HG03565 (cell line): ENCODE measurements at regions not wholly inside any gene's neighbourhood (a gene's known extent, or its start where the extent isn't known, plus 50 kb on each side); places are given as distances from the start of the nearest gene placed in this dataset.
A peak's percentile ranks its signal among the peaks of the same experiment; 100 is the strongest.

Source experiments
- ATAC-seq: cut with Tn5 transposase; IDR thresholded peaks from one replicate; pipeline ENCODE4 v1.9.1; 2021; ENCODE audit warnings: mild to moderate bottlenecking, moderate library complexity; ENCODE audit not compliant: unreplicated experiment

DNA sequence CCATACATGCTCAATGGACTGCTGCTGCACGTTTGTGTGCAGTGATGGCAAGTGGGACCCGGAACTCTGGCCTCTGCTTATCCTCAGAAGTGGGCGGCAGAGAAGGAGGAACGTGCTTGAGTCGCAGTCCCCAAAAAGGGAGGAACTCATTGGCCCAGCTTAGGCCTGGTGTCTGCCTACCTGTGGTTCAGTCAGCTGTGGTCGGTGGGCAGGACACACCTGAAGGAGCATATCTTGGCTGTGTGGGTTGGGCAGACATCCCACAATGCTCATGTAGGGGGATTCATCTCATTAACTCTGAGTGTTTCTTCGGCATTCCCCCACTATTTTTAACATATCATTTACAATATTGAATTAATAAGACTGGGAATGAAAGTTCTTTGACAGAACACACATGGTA, 122.9 kb upstream of the IL12B start:
- ATAC-seq, result no peak

DNA sequence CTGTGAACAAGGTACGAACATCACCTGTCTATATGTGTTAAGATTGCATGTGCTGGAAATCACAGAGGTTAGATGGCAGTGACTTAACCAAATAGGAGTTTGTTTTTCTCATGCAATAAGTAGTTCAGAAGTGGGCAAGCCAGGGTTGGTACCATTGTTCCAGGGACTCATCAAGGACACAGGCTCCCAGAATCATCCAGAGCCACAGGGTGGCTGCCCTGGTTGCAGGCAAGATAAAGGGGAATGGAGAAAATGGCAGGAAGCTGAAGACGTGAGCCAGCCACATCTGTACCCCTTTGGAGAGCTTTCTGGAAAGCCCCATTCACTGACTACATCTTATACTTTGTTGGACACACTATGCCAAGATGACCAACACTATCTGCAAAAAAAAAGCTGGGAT, 126.0 kb upstream of the IL12B start:
- peak; percentile 0 for ATAC-seq

DNA sequence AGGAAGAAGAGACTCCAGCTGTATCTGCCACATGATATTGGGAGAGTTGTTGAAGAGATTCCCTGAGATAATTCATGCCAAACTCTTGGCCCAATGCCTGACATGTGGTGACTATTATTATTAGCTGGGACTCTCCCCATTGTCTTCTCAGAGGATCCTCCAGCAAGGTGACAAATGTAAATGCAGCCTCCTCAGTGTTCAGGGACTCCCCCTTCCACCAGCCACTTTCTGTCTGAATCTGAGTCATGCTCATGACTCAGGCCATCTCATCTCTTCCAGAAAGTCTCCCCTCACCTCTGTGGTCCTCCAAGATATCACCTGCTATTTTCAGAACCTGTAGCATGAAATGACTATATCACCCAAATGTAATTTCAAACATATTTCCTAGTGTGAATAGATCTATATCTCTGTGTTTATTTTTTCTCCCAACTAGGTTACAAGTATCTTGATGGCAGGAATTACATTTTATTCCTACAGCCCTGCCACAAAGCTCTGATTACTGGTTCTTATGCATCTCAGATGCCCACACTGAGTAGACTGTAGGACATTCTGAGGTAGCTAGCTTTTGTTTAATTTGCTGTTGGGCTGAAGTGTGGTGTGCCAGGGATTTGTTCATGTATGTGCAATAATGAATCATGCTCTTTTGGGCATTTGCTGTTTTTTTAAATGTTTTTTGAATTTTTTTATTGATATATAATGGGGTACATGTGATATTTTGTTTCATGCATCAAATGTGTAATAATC, 126.6 kb upstream of the IL12B start:
- ATAC-seq, result peak; percentile 87

DNA sequence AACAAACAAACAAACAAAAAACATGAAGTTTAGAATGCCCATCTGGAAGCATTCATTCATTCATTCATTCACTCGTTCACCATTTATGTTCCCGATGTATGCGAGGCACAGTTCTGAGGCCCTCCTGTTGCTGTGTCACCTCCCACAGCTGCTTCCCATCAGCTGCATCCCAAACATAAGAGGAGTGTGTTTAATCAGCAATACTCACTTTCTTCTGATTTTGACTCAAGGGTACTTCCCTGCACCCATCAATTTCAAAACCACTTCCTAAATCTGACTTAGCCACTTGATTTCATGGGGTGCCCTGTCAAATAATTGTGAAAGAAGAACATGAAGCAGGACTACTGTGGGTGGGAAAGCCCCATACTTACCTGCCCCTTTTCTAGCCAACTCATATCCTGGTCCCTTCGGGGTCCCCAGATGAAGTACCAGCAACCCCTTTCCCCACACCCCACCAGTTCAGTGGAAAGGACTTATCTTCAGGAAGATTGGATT, 128.0 kb upstream of the IL12B start:
- peak; percentile 31 for ATAC-seq

DNA sequence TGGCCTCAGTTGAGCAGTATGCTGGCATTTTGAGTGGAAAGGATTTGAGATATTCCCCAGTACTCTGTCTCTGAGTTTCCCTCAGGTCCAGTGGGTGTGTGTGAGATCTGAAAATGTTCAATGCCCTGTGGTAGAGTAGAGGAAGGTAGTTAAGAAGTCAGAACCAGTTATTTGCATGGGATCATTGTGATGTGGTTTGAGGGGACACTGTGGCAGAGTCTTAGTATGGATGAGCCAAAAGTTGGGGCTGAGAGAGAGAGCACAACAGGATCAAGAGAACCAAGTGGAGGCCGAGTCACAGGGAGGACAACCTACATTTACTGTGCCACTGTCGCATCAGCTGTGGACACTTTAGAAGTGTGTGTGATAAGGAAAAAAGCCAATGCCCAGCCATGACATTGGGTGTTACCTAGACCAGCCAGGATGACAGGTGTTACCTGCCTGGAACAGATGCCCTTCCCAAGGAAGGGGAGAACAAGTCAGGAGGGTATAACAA, 128.9 kb upstream of the IL12B start:
- no peak for ATAC-seq

DNA sequence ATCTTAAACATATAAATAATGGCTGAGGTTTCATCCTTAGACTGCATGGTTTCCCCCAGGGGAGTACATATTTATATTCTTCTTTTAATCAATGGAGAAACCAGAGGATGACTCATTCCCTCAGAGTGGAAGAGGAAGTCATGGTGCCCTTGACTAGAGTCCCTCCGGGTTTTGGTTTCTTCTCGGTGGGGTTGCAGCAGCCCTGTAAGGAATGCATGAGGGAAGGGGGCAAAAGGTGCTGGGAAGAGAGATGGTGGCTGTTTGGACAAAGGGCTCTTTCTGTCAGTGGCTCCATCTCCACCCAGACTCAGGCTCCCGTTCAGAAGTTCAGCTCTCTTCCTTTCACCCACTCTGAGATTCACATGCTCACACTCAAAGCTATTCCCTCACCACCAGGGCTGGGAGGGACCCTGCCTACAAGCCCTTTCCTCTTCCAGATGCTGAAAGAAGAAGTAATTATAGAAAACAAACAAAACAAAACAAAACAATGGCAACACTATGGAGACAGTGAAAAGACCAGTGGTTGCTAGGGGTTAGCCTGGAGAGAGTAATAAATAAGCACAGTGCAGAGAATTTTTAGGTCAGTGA, 129.8 kb upstream of the IL12B start:
- no peak for ATAC-seq

DNA sequence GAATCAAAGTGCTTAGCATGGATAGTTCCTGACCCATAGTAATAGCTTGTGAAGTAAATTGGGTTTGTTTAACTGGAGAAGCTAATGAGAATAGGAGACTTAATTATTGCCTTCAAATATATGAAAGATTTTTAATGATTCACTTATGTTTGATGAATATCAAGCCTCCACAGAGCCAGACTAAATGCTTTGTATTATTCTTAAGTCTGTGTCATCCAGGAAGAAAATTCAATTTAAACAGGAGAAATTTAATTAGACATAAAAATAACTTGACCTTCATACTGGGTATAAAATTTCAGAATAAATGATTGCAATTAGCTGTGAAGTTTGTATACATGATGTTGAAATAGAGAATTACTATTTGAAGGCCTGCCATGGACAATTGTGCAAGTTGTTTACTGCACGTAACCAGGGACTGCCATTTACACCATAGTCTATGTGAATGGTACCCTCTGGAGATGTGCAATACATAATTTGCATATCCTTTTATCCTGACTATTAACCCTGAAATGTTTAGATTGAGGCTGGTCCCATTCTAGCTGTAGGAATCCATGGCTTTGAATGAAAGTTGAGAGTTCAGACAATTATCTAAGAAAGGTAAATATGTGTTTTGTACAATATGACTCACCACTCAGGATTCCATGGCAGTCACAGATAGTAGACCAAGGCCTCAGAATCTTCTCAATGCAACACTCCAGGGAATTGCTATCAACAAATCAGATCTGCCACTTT, 133.5 kb upstream of the IL12B start:
- ATAC-seq, result no peak

DNA sequence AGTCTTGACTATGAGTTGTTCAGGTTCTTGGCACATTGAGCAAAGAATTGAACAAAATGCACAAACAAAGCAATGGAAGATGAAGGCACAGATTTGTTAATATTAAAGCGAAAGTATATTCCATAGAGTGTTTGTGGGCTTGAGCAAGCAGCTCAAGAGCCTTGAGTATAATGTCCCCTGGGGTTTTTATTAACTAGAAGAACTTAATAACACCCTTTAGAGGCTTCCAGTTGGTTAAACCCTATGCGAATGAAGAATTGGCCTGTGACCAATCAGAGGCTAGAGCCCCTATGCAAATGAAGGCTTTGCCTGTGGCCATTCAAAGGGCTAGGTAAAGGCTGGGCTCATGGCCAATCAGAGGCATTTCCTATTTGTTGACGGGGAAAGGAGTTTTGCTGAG, 135.3 kb upstream of the IL12B start:
- no peak for ATAC-seq

DNA sequence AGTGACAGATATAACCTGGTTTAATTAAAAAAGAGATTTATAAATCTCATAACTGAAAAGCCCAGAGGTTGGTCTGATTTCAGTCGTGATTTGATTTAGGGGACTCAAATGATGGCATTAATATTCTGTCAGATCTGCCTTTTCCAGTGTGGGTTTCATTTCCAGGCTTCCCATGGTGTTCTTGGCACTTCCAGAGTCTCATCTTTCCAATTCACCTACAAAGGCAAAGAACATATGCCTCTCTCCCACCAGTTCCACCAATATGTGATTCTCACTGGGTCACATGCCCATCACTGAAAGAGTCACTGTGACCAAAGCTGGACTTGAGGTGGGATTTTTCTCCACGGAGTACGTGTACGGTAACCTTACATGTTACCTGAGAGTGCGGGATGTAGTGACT, 137.4 kb upstream of the IL12B start:
- no peak for ATAC-seq

DNA sequence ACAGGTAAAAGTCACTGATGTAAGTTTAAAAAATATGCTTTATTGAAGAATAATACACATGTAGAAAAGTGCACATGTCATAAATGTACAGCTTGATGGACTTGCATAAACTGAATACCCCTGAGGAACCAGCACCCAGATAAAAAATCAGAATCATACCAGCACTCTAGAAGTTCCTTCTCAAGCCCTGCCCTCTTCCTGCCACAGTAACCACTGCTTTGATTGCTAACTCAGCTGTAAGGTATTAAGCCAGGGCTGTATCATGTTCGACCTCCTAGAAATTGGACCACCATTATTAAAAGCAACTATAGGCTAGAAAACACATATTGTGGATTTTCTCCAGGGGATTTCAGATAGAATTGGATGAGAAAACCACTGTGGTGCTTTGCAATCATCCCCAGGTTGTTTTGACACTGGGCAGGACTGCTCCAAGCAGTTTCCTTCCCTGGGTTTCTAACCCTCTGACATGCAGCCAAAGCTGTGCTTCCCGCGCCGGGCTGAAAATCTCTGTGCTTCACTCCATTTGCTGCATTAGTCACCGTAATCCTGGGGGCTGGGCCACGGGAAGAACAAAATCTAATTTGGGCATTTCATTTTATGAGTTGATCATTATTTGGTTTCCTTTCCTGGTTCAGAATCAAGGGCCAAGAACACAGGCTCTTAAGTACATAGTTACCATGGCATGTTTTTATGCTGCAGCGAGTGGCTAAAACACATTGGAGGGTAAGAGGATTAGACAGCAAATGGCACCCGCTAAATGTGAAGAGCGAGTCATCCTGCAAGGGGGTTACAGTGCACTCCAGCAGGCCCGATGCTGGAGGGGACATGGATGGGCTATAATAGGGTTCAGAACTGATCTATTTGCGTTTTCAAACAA, 139.4 kb upstream of the IL12B start:
- ATAC-seq, result peak; percentile 89

DNA sequence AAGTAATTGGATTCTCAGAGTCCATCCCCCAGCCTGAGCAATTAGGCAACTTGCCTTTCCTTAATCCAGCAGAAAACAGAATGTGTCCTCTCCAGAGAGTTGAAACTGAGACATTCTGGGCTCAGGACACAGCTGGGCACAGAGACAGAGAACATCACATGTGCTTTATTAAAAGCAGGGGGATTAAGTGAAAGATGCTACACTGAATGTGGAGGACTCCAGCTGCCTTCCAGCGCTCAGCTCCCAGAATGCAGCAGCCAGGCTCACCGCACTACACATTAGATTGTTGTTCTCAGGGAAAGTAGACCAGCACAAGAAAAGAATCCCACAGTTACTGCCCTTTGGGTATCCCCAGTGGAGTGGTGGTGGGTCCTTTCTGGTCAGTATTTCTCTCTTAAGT, 141.6 kb upstream of the IL12B start:
- ATAC-seq, result no peak

DNA sequence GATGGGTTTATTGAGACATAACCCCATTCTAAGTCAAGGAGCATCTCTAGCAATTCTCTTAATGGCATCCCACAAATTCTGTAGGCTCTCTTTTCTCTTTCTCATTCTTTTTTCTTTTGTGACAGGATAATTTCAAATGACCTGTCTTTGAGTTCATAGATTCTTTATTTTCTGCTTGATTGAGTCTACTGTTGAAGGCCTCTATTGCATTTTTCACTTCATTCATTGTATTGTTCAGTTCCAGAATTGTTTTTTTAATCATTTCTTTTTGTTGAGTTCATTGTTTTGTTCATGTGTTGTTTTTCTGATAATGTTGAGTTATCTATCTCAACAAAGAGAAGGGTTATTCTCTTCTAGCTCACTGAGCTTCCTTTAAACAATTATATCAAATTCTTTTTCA, 144.7 kb upstream of the IL12B start:
- no peak for ATAC-seq

DNA sequence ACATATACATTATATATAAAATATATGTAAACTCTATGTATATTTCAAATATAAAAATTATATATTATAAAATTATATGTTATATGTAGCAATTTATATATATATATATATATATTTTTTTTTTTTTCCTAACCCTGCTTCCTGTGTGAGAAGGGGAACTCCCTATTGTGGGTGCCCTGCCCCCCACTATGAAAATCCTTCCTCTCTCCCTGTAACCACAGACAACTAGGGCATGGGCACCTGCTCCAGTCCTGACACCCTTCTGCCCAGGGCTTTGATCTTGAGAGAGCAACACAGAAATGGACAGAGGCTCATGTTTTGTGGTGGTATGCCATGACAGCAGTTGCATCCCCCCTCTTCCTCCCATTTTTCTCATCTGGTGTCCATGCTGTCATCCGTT, 148.7 kb upstream of the IL12B start:
- no peak for ATAC-seq

DNA sequence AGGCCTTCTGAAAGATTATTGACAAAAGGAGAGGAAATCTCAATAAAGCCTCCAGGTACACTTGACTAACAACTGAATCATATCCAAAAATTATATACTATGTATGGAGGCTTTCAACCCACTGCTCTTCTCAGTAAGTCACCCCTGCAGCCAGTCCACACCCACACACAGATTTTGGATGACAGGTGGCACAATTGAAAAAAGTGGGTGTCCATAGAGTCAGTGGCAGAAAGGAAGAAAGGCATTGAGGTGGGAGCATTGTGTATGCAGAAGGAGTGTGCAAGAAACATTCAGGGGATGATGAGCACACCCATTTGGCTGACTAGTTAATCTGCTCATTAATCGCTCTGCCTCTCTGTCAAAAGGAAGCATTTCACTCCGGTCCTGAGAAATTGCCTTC, 150.6 kb upstream of the IL12B start:
- ATAC-seq, result no peak

DNA sequence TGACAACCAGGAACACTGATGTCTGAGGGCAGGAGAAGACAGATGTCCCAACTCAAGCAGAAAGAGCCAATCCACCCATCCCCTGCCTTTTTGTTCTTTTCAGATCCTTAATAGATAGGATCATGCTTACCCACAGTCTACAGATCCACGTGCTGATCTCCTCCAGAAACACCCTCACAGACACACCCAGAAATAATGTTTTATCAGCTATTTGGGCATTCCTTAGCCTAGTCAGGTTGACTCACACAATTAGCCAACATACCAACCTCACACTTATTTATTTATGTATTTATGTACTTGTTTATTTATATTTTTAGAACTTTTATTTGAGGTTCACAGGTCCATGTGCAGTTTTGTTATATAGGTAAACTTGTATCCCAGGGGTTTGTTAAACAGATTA, 151.5 kb upstream of the IL12B start:
- ATAC-seq, result no peak

DNA sequence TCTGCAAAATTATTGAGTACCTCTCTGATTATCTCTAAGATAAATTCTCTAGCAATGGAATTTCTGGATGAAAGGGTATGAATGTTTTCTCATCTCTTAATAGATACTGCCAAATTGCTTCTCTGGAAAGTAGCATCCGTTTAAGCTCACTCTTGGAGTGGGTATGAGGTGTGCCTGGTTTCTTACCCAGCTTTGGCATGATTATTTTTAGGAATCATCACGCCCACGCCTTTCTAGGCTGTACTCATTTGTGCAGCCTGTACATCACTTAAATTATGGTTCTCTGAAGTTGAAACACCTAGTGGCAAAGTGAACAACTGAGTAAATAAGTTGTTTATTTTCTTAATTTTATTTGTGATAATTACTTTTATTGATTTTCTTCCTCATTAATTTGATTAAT, 156.5 kb upstream of the IL12B start:
- no peak for ATAC-seq

DNA sequence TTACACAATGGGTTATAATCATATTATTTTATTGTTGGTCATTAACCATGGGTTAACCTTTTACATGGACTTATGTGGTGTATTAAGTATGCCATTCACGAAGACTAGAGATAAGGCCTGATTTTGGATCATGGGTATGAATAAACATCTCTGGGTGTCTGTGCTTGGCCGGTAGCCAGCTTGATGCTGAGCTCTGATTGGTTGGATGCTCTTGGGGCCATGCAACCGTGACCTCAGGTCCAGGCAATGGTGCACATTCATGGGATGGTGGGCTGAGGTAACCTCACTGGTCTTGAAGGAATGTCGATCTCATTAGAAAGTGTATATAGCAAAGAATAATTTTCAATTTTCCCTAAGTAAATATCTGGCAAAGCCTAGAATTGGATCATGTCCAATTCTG, 158.2 kb upstream of the IL12B start:
- no peak for ATAC-seq

DNA sequence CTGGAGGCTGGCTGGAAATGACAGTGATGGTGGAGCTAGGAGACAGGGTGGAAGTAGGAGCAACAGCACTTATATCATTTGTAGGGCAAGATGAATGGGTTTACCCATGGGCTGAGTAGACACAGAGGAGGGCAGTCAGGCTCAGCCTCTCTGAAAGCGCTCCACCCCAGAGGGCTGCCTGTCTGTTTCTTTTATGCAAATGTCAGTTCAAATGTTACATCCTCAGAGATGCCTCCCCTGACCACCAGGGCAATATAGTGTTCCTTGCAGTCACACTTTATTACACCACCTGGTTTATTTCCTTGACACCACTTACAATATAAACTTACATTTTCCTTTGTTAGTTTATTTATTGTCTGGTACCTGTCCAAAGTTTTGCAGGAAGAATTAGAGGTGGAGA, 159.5 kb upstream of the IL12B start:
- ATAC-seq, result no peak

DNA sequence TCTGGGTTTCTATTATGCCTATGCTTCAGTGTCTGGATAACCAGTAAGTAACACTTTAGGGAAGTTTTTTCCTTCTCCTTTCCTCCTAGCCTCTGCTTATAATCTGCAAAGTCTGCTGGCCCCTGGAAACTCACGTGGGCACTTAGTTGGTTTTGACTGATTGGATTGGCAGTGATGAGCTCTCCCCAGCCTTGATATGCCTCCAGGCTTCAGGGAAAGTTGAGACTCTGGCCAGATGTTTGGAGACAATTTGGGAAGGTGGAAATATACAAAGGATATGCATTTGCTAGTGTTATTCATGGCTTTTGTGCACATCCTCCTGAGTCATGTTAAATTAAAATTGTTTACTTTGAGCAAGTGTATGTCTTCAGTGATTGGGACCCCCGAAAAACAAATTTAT, 160.2 kb upstream of the IL12B start:
- no peak for ATAC-seq

DNA sequence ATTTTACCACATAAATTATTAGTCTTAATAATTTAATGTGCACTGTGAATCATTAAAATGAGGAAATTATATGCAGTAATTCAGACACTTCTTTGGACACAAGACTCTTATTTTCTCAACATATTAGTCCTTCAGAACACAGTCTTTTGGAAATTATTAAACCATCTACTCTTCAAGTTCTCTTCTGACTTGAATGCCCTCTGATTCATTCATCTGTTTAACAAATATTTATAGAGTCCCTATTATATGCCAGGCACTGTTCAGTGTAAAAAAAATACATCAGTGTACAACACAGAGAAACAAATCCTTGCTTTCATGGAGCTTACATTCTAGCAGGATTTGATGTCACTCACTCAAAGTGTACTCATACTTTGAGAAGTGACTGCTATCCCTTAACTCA, 163.4 kb upstream of the IL12B start:
- no peak for ATAC-seq

DNA sequence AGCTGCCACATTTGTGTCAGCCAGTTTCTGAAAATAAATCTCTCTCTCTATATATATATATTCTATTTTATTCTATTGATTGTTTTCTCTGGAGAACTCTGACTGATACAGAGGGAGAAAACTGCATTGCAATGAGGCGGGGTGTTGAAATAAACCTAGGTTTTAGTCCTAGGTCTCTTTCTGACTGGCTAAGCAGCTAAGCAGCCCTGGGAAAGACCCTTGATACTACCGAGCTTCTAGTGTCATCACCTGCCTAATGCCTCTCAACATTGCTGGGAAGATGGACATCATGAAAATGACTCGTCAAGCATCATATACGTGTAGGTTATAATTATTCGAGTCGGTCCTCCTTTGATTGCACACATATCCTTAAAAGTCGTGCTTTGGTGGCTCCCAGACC, 166.5 kb upstream of the IL12B start:
- no peak for ATAC-seq
